ENCODE measurements at regions not wholly inside any gene's neighbourhood (a gene's known extent, or its start where the extent isn't known, plus 50 kb on each side); places are given as distances from the start of the nearest gene placed in this dataset.

DNA sequence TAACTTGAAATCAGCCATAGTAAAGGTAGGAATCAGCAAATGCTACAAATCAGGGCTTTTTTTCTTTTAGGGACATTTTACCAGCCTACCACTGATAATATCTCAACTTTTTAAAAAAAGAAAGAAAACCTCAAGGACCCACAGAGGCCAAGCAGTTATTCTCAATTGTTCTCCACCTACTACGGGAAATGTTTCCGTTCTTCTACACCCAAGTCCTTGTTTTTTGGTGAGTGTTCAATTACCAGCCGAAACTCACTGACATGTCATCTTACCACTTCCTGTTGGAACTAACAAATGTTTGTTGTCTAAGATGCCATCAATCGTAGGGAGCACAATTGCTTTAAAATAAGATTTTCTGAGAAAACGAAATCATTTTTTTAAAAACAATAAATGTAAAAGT lies 50.2 kb upstream of the CDK1 start:
- no peak for DNase-seq

DNA sequence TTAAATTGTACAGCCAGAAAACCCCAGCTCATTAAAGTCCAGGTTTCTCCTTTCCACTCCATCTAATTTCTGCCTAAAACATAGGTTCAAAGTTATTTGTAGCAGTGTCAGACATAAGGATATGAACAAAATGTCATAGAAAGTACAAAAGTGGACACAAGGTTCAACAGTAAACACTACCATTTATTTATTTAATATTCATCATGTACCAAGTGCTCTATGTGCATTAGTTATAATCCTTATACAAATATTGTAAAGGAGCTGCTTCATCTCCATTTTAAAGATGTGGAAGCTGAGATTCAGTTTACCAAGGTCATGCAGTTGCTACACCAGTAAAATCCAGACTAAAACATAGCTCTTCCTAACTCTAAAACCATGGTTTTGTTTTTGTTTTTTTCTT lies 52.0 kb upstream of the CDK1 start:
- no peak for DNase-seq

DNA sequence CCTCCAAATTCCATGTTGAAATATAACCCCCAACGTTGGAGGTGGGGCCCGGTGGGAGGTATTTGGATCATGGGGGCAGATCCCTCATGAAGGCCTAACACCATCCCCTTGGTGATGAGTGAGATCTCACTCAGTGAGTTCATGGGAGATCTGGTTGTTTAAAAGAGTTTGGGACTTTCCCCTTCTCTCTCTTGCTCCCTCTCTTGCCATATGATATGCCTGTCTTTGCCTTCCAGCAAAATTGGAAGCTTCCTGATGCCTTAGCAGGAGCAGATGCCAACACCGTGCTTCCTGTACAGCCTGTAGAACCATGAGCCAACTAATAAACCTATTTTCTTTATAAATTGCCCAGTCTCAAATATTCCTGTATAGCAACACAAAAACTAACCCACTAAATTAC lies 55.7 kb upstream of the CDK1 start:
- DNase-seq: no peak

GRCh38 chr10:60719721-60720120 lies 58.6 kb upstream of the CDK1 start:
- DNase-seq: no peak

- DNase-seq: no peak
Measured at GRCh38 chr10:60718886-60719285, 59.4 kb upstream of the CDK1 start.

DNA sequence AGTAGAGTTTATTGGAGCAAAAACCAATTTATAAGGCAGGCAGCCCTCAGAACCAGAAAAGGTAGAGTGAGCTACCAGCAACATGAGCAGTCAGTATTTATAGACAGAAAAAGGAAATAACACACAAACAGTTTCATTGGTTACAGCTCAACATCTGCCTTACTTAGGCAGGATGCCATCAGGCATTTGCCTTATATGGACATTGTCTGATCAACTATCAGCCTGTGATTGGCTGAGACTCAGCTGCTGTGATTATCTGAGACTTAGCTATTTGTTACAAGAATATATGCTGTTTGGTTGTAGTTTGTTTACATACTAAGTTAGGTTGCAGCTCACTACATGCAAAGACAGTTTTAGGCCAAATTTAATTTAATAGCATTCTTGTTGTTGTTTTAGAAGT lies 60.4 kb upstream of the CDK1 start:
- no peak for DNase-seq

- DNase-seq: no peak
Measured at GRCh38 chr10:60714233-60714632, 64.0 kb upstream of the CDK1 start.

- DNase-seq: no peak
Measured at GRCh38 chr10:60711496-60711895, 66.8 kb upstream of the CDK1 start.

DNA sequence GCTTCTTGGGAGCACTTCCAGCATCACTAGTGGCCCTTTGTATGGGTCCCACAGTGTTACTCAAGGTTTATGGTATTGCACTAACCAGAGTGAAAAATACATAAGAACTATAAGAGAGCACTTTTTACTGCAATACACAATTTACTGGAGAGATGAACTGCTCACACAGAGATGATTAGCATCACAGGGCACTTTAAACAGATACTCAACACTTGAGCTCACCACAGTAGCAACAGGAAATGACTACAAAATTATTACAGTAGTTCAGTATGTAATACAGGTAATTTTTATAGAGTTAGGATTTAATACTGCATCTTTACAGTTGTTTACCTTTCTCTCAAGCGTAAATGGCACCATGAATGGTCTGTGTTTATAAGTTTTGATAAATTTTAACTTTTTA lies 68.2 kb upstream of the CDK1 start:
- DNase-seq: no peak

- DNase-seq: no peak
Measured at GRCh38 chr10:60708666-60709065, 69.6 kb upstream of the CDK1 start.

GRCh38 chr10:60707841-60708240 lies 70.4 kb upstream of the CDK1 start:
- DNase-seq: no peak

DNA sequence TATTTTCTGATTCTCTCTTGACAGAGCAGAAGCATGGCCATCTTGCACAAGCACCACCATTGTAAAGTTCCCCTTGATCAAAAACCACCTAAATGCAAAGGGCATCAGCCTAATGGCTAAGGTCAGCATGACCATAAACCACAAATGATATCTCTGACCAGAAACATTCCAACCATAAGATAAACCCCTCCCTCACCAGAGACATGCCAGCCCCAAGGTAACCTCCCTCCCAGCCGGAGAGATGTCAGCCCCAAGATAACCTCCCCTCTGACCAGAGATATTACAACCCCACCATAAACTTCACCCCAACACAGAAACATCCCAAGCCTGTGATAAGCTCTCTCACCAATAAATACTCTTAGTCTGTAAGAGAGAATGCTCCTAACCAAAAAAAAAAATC lies 72.1 kb upstream of the CDK1 start:
- no peak for DNase-seq

GRCh38 chr10:60705376-60705775 lies 72.9 kb upstream of the CDK1 start:
- no peak for DNase-seq

- DNase-seq: no peak
Measured at GRCh38 chr10:60704471-60704870, 73.8 kb upstream of the CDK1 start.

- no peak for DNase-seq
Measured at GRCh38 chr10:60703266-60704041, 74.8 kb upstream of the CDK1 start.

DNA sequence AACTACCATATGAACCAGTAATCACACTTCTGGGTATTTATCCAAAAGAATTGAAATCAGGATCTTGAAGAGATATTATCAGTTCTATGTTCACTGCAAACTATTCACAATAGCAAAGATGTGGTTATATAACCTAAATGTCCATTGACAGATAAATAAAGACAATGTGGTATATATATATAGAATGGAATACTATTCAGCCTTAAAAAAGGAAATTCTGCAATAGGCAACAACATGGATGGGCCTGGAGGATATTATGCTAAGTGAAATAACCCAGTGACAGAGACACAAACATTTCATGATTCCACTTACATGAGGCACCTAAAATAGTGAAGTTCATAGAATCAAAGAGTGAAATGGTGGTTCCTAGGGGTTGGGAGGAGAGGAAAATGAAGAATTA lies 90.6 kb upstream of the CDK1 start:
- DNase-seq: no peak

GRCh38 chr10:60684091-60684490 lies 94.2 kb upstream of the CDK1 start:
- DNase-seq: no peak

DNA sequence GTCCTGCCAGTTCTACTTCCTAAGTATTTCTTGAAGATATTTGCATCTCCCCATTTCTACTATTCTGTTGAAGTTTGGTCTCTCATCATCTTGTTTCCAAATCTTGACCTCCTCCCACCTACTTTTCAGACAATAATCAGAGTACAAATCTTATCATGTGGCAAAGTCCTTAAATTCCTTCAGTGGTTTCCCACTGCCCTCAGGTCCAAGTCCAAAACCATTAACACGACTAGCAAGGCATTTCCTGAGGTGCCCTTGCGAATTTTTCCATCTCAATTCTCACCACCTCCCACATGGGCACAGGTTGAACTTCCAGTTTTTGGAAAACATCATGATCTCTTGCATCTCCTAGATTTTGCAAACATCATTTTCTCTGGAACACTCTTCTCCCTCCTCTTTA lies 97.2 kb upstream of the CDK1 start:
- no peak for DNase-seq

DNA sequence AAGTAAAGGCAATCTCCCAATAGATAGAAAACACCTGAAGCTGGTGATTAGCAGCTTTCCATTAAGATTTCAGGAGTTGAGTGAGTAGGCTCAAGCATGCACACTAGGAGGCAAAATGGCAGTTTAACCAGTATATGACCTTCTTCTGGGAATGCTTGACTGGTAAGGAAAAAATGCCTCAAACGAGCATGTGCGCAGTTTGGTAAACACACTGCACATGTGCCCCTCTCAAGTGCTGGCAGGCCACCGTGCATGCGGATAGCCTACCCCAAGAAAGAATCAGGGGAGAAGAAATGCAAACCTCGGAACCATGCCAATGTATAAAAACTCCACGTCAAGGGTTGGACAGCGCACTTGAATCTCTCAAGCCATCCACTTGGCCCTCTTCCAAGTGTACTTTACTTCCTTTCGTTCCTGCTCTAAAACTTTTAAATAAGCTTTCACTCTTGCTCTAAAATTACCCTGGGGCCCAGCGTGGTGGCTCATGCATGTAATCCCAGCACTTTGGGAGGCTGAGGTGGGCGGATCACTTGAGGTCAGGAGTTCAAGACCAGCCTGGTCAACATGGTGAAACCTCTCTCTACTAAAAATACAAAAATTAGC lies 98.8 kb upstream of the CDK1 start:
- no peak for DNase-seq

DNA sequence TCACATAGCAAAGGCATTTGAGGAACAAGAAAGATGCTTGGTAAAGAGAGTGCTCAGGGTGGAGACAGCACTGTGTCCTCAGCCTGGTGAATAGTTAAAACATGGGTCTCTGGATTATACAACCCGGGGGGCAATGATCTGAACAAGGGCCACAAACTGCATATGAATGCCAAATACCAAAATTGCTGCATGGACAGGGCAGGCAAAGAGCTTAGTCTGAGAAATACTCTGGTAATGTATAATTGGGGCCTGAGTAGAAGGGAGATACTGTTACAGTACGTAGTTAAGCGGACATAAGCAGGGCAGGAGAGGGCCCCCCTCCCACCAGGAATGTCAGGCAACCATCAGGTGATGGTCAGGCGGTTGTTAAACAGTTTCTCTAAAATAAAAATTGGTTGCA lies 99.3 kb upstream of the CDK1 start:
- no peak for DNase-seq

GRCh38 chr10:60677531-60678129 lies 100.6 kb upstream of the CDK1 start:
- no peak for DNase-seq

GRCh38 chr10:60675236-60675635 lies 103.0 kb upstream of the CDK1 start:
- DNase-seq: no peak

DNA sequence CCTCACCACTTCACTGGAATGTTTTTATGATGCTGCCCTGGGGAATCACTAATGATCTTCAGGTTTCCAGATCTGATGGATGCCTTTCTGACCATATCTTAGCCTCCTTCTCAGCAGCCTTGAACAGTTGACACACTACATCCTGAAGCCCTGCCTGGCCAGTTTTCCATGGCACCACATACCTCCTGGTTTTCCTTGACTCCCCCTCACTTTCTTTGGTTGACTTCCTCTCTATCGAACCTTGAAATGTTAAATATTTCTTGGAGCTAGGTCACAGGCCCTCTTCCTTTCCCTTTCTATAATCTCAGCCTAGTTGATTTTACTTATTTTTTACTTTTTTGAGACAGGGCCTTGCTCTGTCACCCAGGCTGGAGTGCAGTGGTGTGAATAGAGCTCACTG lies 108.8 kb upstream of the CDK1 start:
- no peak for DNase-seq

DNA sequence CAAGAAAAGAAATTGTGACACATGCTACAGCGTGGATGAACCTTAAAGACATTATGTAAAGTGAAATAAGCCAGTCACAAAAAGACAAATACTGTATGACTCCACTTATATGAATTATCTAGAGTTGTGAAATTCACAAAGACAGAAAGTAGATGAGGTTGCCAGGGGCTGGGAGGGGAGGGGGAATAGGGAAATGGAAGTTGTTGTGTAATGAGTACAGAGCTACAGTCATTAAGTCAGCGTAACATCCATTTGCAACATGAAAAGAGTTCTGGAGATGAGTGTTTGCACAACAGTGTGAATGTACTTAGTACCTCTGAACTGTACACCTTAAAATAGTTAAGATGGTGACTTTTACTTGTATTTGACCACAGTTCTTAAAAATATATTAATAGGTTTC lies 112.1 kb upstream of the CDK1 start:
- DNase-seq: no peak

Data from hindlimb muscle (tissue), 1 donor.